ENCODE measurements at regions not wholly inside any gene's neighbourhood (a gene's known extent, or its start where the extent isn't known, plus 50 kb on each side); places are given as distances from the start of the nearest gene placed in this dataset.

GRCh38 chr11:116078101-116078591, 573.9 kb upstream of the CADM1 start:
- TF ChIP-seq EZH2phosphoT487 (IDR thresholded peaks at IDR 0.05; ENCODE audit: insufficient read depth, low read depth) (no peak), EZH2 (IDR thresholded peaks at IDR 0.05; ENCODE audit: insufficient read depth, poor library complexity, severe bottlenecking) (no peak)

Measured in GM23248 (cell line).